GM18498 (cell line): ENCODE measurements at regions not wholly inside any gene's neighbourhood (a gene's known extent, or its start where the extent isn't known, plus 50 kb on each side); places are given as distances from the start of the nearest gene placed in this dataset.

Experiments
- ATAC-seq: cut with Tn5 transposase; IDR thresholded peaks from one replicate; pipeline ENCODE4 v1.9.1; 2021; ENCODE audit warnings: mild to moderate bottlenecking, moderate library complexity; ENCODE audit not compliant: unreplicated experiment

- no peak for ATAC-seq
These were observed 57.4 kb upstream of the LGALSL start for GRCh38 chr2:64396551-64396950.

- no peak for ATAC-seq
These were observed 55.3 kb upstream of the LGALSL start for GRCh38 chr2:64398516-64399129.

DNA sequence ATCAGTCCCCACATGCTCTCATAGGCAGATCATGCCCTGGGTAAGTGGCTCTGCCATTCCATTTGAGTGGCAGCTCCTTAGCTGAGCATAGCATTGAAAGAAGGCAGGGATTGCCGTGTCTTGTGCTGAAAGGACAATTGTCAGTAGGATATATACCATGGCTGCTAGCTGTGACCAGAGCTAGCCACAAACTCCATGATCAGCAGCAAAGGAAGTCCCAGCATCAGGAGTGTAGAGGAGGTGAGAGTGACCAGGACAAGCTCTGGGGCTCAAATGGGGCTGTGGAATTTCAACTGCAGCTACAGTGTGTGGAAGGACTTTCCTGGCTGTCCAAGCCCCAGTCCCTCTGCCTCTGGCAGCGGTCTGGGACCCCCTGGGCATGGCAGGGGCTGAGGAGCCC, 54.4 kb upstream of the LGALSL start:
- ATAC-seq: no peak

- ATAC-seq: no peak
These were observed 53.7 kb upstream of the LGALSL start for GRCh38 chr2:64400105-64400728.

- ATAC-seq: no peak
These were observed 53.0 kb upstream of the LGALSL start for GRCh38 chr2:64400733-64401528.

DNA sequence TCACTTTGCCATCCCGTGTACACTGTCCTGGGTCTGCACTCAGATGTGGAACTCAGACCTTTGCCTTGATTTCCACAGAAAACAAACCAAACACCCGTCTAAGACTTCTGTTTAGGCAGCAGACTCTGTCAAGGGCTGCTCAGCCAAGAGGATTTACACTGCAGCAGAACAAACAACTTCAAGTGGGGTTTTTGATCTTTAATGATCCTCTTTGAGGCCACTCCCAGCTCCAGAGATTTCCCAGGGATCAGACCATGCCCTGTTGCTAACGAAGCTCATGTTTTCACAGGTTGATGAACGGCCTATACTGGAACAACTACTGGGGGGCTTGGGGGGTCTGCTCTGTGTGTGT, 52.5 kb upstream of the LGALSL start:
- no peak for ATAC-seq

- ATAC-seq: no peak
These were observed 51.1 kb upstream of the LGALSL start for GRCh38 chr2:64402876-64403275.

DNA sequence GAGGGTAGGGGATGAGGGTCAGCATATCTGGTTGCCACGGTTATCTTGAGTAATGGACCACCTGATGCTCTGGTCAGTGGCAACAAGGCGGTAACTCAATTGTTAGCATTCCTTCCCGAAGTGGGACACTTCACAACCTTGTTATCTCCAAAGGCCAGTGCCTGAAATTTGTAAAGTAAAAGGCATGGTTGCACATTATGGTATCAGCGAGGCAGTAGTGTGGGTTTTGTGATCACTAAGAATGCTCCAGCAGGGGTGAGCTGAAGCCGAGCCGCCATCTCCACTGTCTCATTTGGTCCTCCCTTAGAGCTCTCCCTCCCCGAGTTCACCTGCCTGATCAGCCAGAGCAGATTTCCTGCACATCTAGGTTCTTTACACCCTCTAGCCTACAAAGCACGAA, 50.5 kb upstream of the LGALSL start:
- ATAC-seq: no peak

- ATAC-seq: no peak
These were observed 49.8 kb upstream of the LGALSL start for GRCh38 chr2:64404002-64404731.
